HepG2 (cell line): ENCODE measurements at regions not wholly inside any gene's neighbourhood (a gene's known extent, or its start where the extent isn't known, plus 50 kb on each side); places are given as distances from the start of the nearest gene placed in this dataset.

Experiments
- ATAC-seq: fragments of 200-7000 bp; cut with Tn5 transposase; 3 replicates; pipeline ENCODE4 v1.9.1; 2020; ENCODE audit warnings: mild to moderate bottlenecking, moderate library complexity
- BruUV-seq: library from RNA; stranded (reverse); fragments of 400-500 nt; replicated peaks from 2 replicates; lab custom pipeline; 2021; lab: Mats Ljungman, UMichigan
- CTCF ChIA-PET: fragments of 300-600 bp; formaldehyde crosslinking; extraction: SDS; loops from one replicate; lab custom pipeline; 2021; ENCODE audit warnings: low total read pairs, inconsistent platforms, low intra/inter-chr PET ratio; lab: Yijun Ruan, JAX
- POLR2A ChIA-PET: fragments of 350-600 bp; sonication (Branson Sonifier 250); formaldehyde crosslinking; loops from one replicate; lab custom pipeline; 2020; ENCODE audit warnings: antibody characterized with exemption, inconsistent platforms; lab: Yijun Ruan, JAX
- DNase-seq: peaks from one replicate; pipeline ENCODE4 v3.0.0-alpha.2; 2015; ENCODE audit warnings: low spot score
- FAIRE-seq: peaks from 3 replicates; lab custom pipeline; 2011; peaks lifted over from hg19 to GRCh38; lab: Jason Lieb, UNC
- H2AFZ ChIP-seq: one replicate; pipeline ENCODE4 v1.6.1; 2011; ENCODE audit warnings: low read length, inconsistent platforms
- H3K27ac ChIP-seq: fragments of 300-600 bp; 3 replicates; pipeline ENCODE4 v1.8.0; 2011; ENCODE audit warnings: mixed run types, mild to moderate bottlenecking, mixed read lengths, low read length, inconsistent platforms; ENCODE audit not compliant: insufficient read depth; ENCODE audit errors: extremely low read length
- H3K27me3 ChIP-seq, 2 experiments: fragments of 200-600 bp in 1 of 2; 2 replicates in 1 of 2; 3 replicates in 1 of 2; pipeline versions ENCODE4 v1.6.0 to v1.8.0; 2011; ENCODE audit warnings: low read length in 2 of 2, mild to moderate bottlenecking in 2 of 2, moderate library complexity in 2 of 2, inconsistent platforms in 1 of 2; ENCODE audit not compliant: insufficient read depth in 2 of 2, control insufficient read depth in 1 of 2
- H3K36me3 ChIP-seq, 2 experiments: fragments of 200-600 bp in 1 of 2; replicated peaks in 1 of 2; 2 replicates in 1 of 2; 3 replicates in 1 of 2; pipeline versions ENCODE4 v1.5.1 to v1.8.0; 2011; ENCODE audit warnings: low read length in 2 of 2, inconsistent platforms in 1 of 2; ENCODE audit not compliant: insufficient read depth in 2 of 2, control insufficient read depth in 1 of 2
- H3K4me1 ChIP-seq: 2 replicates; pipeline ENCODE4 v1.5.1; 2012; ENCODE audit warnings: low read length, inconsistent platforms; ENCODE audit not compliant: insufficient read depth
- H3K4me2 ChIP-seq: 2 replicates; pipeline ENCODE4 v1.6.0; 2011; ENCODE audit warnings: low read depth, low read length, inconsistent platforms
- H3K4me3 ChIP-seq, 3 experiments: fragments of 200-600 bp in 1 of 3; sonication (generic), shearing (Covaris generic) in 1 of 3; replicated peaks in 1 of 3; 2 replicates each; pipeline ENCODE4 v1.5.1; 2011 to 2016; ENCODE audit warnings: low read length in 3 of 3, inconsistent platforms in 2 of 3, low read depth in 2 of 3, mild to moderate bottlenecking in 2 of 3, control low read depth in 1 of 3, mixed read lengths in 1 of 3; ENCODE audit not compliant: insufficient read depth in 1 of 3
- H3K79me2 ChIP-seq: one replicate; pipeline ENCODE4 v1.6.1; 2011; ENCODE audit warnings: low read length, inconsistent platforms; ENCODE audit not compliant: insufficient read depth
- H3K9ac ChIP-seq: 2 replicates; pipeline ENCODE4 v1.6.0; 2011; ENCODE audit warnings: mild to moderate bottlenecking, low read depth, low read length, inconsistent platforms; ENCODE audit not compliant: insufficient read depth
- H3K9me3 ChIP-seq: 2 replicates; pipeline ENCODE4 v1.5.1; 2012; ENCODE audit warnings: mild to moderate bottlenecking, low read length
- H4K20me1 ChIP-seq: 2 replicates; pipeline ENCODE4 v1.6.0; 2011; ENCODE audit warnings: inconsistent platforms, mild to moderate bottlenecking, low read length, moderate library complexity; ENCODE audit not compliant: insufficient read depth
- ATF1 ChIP-seq: IDR thresholded peaks from 2 replicates; pipeline ENCODE4 v1.6.1; 2016; ENCODE audit warnings: mild to moderate bottlenecking, control low read depth
- CHD2 ChIP-seq: IDR thresholded peaks from 2 replicates; pipeline ENCODE4 v1.6.1; 2011; ENCODE audit warnings: low read depth, low read length, improper control_type of control experiment
- DNMT1 ChIP-seq: sonication (generic); formaldehyde crosslinking; IDR thresholded peaks from 2 replicates; pipeline ENCODE4 v1.5.1; 2020; ENCODE audit warnings: mild to moderate bottlenecking, missing genetic modification reagents
- GPN1 ChIP-seq: sonication (generic); formaldehyde crosslinking; IDR thresholded peaks from 2 replicates; pipeline ENCODE4 v1.5.1; 2020; ENCODE audit warnings: missing genetic modification reagents, borderline replicate concordance
- JUNB ChIP-seq: sonication (generic); formaldehyde crosslinking; IDR thresholded peaks from 2 replicates; pipeline ENCODE4 v1.8.0; 2022; ENCODE audit warnings: missing genetic modification reagents, mild to moderate bottlenecking, borderline replicate concordance
- KMT2A ChIP-seq: sonication (generic); formaldehyde crosslinking; IDR thresholded peaks from 2 replicates; pipeline ENCODE4 v1.4.0; 2020; ENCODE audit warnings: missing genetic modification reagents
- MXI1 ChIP-seq: IDR thresholded peaks from 3 replicates; pipeline ENCODE4 v1.6.1; 2012; ENCODE audit warnings: low read depth, low read length, inconsistent platforms, borderline replicate concordance
- MZF1 ChIP-seq: sonication (generic); formaldehyde crosslinking; IDR thresholded peaks from 2 replicates; pipeline ENCODE4 v1.8.1; 2023; ENCODE audit warnings: mild to moderate bottlenecking, missing genetic modification reagents, borderline replicate concordance
- NFIC ChIP-seq: IDR thresholded peaks from 2 replicates; pipeline ENCODE4 v1.6.1; 2012; ENCODE audit warnings: mild to moderate bottlenecking, low read length, inconsistent platforms
- POGZ ChIP-seq: sonication (generic); formaldehyde crosslinking; IDR thresholded peaks from 2 replicates; pipeline ENCODE4 v1.4.0; 2020; ENCODE audit warnings: mild to moderate bottlenecking, missing genetic modification reagents
- TARDBP ChIP-seq: sonication (generic); formaldehyde crosslinking; IDR thresholded peaks from 2 replicates; pipeline ENCODE4 v1.8.0; 2022; ENCODE audit warnings: mild to moderate bottlenecking, missing genetic modification reagents
- TFAP4 ChIP-seq: sonication (generic); IDR thresholded peaks from 2 replicates; pipeline ENCODE4 v1.6.1; 2016; ENCODE audit warnings: low read depth, borderline replicate concordance
- TFE3 ChIP-seq: IDR thresholded peaks from 2 replicates; pipeline ENCODE4 v1.6.1; 2016
- ZNF224 ChIP-seq: sonication (generic); formaldehyde crosslinking; IDR thresholded peaks from 2 replicates; pipeline ENCODE4 v1.5.0; 2020; ENCODE audit warnings: mild to moderate bottlenecking, missing genetic modification reagents
- ZNF275 ChIP-seq: sonication (generic); formaldehyde crosslinking; IDR thresholded peaks from 2 replicates; pipeline ENCODE4 v1.8.0; 2022; ENCODE audit warnings: missing genetic modification reagents, mild to moderate bottlenecking, inconsistent platforms, borderline replicate concordance
- ZNF446 ChIP-seq: sonication (generic); formaldehyde crosslinking; IDR thresholded peaks from 2 replicates; pipeline ENCODE4 v1.5.0; 2020; ENCODE audit warnings: mild to moderate bottlenecking, missing genetic modification reagents
- ZNF547 ChIP-seq: sonication (generic); formaldehyde crosslinking; IDR thresholded peaks from 2 replicates; pipeline ENCODE4 v1.5.1; 2020; ENCODE audit warnings: mild to moderate bottlenecking, missing genetic modification reagents
- ZNF574 ChIP-seq: sonication (generic); formaldehyde crosslinking; IDR thresholded peaks from 2 replicates; pipeline ENCODE4 v1.4.0; 2020; ENCODE audit warnings: missing genetic modification reagents
- ZNF614 ChIP-seq: IDR thresholded peaks from 2 replicates; pipeline ENCODE4 v1.6.1; 2018; ENCODE audit warnings: missing biosample characterization, missing genetic modification reagents, inconsistent platforms, borderline replicate concordance
- ZNF839 ChIP-seq: sonication (generic); formaldehyde crosslinking; IDR thresholded peaks from 2 replicates; pipeline ENCODE4 v1.4.0; 2020; ENCODE audit warnings: missing genetic modification reagents, mild to moderate bottlenecking, borderline replicate concordance
- WGBS: methylation state at CpG from one replicate; pipeline ENCODE4 v1.1.6; 2017; ENCODE audit warnings: low lambda C conversion rate; 5-methylcytosine and 5-hydroxymethylcytosine counted together
- in situ Hi-C: cut with HindIII; loops from 2 replicates; pipeline ENCODE4 v1.10.0; 2017; ENCODE audit warnings: low pct_unique_long_range_greater_than_20kb; ENCODE audit not compliant: extremely low pct_ligation_motif_present
- intact Hi-C: fragments of 100-400 bp; cut with micrococcal nuclease; formaldehyde crosslinking; loops from one replicate; pipeline ENCODE4 v1.10.0; 2022; ENCODE audit not compliant: unreplicated experiment

- intact Hi-C loops: no loop called here
- no peak overlapping the region for H3K9ac ChIP-seq
Measured at GRCh38 chr13:106802917-106803316, 235.0 kb upstream of the ARGLU1 start.

More at GRCh38 chr13:106802917-106803316, 235.0 kb upstream of the ARGLU1 start:
- POLR2A ChIA-PET: no interaction called here
- H2AFZ ChIP-seq: no peak overlapping the region
- DNase-seq (no peak), FAIRE-seq (no peak), ATAC-seq (no peak)
- CTCF ChIA-PET: no interaction called here
- no peaks in the 10 kb centered on the region for H3K36me3 ChIP-seq
- H3K9me3 ChIP-seq: no peaks in the 10 kb centered on the region
- in situ Hi-C loops: no loop called here
- 13% methylated on average over 6 of the region's 6 CpGs for WGBS
- H3K4me2 ChIP-seq: no peak overlapping the region
- H4K20me1 ChIP-seq: no peaks in the 10 kb centered on the region
- no peaks in the 10 kb centered on the region; a peak in 1 of 5 replicates for H3K27me3 ChIP-seq
- no peak overlapping the region for H3K4me3 ChIP-seq
- no peaks in the 10 kb centered on the region for H3K79me2 ChIP-seq
- H3K27ac ChIP-seq: no peak overlapping the region
- BruUV-seq: no TSS peak
- no peak for TF ChIP-seq ZNF446
- TF ChIP-seq ZNF275 (CRISPR knock-in tag): no peak
- TF ChIP-seq ZNF224 (CRISPR knock-in tag): no peak
- no peak for TF ChIP-seq TFAP4
- TF ChIP-seq TARDBP (CRISPR knock-in tag): no peak
- no peak for TF ChIP-seq MXI1
- TF ChIP-seq ZNF547: no peak
- no peak for TF ChIP-seq MZF1 (CRISPR knock-in tag)
- TF ChIP-seq NFIC: no peak
- TF ChIP-seq JUNB: no peak
- TF ChIP-seq DNMT1 (CRISPR knock-in tag): no peak
- TF ChIP-seq ATF1 (CRISPR knock-in tag): no peak
- TF ChIP-seq TFE3 (CRISPR knock-in tag): no peak
- no peak for TF ChIP-seq CHD2
- TF ChIP-seq KMT2A (CRISPR knock-in tag): no peak
- no peak for TF ChIP-seq ZNF614 (CRISPR knock-in tag)
- no peak for TF ChIP-seq POGZ (CRISPR knock-in tag)
- TF ChIP-seq ZNF839 (CRISPR knock-in tag): no peak
- no peak for TF ChIP-seq ZNF574 (CRISPR knock-in tag)
- TF ChIP-seq GPN1: no peak
- TF ChIP-seq, all 625 proteins: peak for 0
- no peaks in the 10 kb centered on the region for H3K4me1 ChIP-seq
